Panc1 (cell line): ENCODE measurements at regions not wholly inside any gene's neighbourhood (a gene's known extent, or its start where the extent isn't known, plus 50 kb on each side); places are given as distances from the start of the nearest gene placed in this dataset.

Experiments
- ATAC-seq: fragments of 200-7000 bp; cut with Tn5 transposase; 2 replicates; pipeline ENCODE4 v1.9.1; 2020; ENCODE audit warnings: mild to moderate bottlenecking, moderate library complexity
- BruUV-seq: library from RNA; stranded (reverse); fragments of 400-500 nt; replicated peaks from 2 replicates; lab custom pipeline; 2021; lab: Mats Ljungman, UMichigan
- CTCF ChIA-PET: fragments of 300-600 bp; sonication (Branson Sonifier 250); formaldehyde crosslinking; loops from one replicate; lab custom pipeline; 2022; ENCODE audit warnings: antibody characterized with exemption; lab: Charles Lee
- POLR2A ChIA-PET: fragments of 300-600 bp; sonication (Branson Sonifier 250); formaldehyde crosslinking; loops from one replicate; lab custom pipeline; 2022; ENCODE audit warnings: antibody characterized with exemption; lab: Charles Lee
- DNase-seq: peaks from one replicate; pipeline ENCODE4 v3.0.0-alpha.2; 2010; ENCODE audit warnings: low read depth, low spot score
- H3K27ac ChIP-seq: 2 replicates; pipeline ENCODE4 v1.5.1; 2011; ENCODE audit warnings: mild to moderate bottlenecking, low read length, inconsistent platforms
- H3K27me3 ChIP-seq: fragments of 200-500 bp; sonication (Bioruptor generic); 2 replicates; pipeline ENCODE4 v1.6.0; 2014; ENCODE audit warnings: low read length, inconsistent platforms; ENCODE audit not compliant: control insufficient read depth, insufficient read depth
- H3K36me3 ChIP-seq: fragments of 200-500 bp; sonication (Bioruptor generic); 2 replicates; pipeline ENCODE4 v1.5.1; 2014; ENCODE audit warnings: inconsistent platforms, mild to moderate bottlenecking, low read length, moderate library complexity; ENCODE audit not compliant: control insufficient read depth, insufficient read depth
- H3K4me1 ChIP-seq: 2 replicates; pipeline ENCODE4 v1.5.1; 2011; ENCODE audit warnings: inconsistent platforms, mild to moderate bottlenecking, low read length, moderate library complexity; ENCODE audit not compliant: control insufficient read depth, insufficient read depth
- H3K4me3 ChIP-seq, 2 experiments: 2 replicates each; pipeline ENCODE4 v1.5.1; 2011 to 2012; ENCODE audit warnings: low read depth in 2 of 2, low read length in 2 of 2, mild to moderate bottlenecking in 2 of 2, inconsistent platforms in 1 of 2, moderate library complexity in 1 of 2
- H3K9me3 ChIP-seq: fragments of 200-500 bp; sonication (Bioruptor generic); 2 replicates; pipeline ENCODE4 v1.5.1; 2014; ENCODE audit warnings: low read depth, mild to moderate bottlenecking, inconsistent platforms, low read length, moderate library complexity; ENCODE audit not compliant: control insufficient read depth, insufficient read depth
- CTCF ChIP-seq: fragments of 450-650 bp; IDR thresholded peaks from 2 replicates; pipeline ENCODE4 v1.5.1; 2017; ENCODE audit warnings: mild to moderate bottlenecking
- POLR2AphosphoS5 ChIP-seq: IDR thresholded peaks from 2 replicates; pipeline ENCODE4 v1.6.1; 2012; ENCODE audit warnings: mild to moderate bottlenecking, low read depth, low read length, moderate library complexity
- SIN3A ChIP-seq: IDR thresholded peaks from 2 replicates; pipeline ENCODE4 v1.6.1; 2012; ENCODE audit warnings: low read depth, mild to moderate bottlenecking, low read length, moderate library complexity, borderline replicate concordance; ENCODE audit not compliant: insufficient read depth
- TCF7L2 ChIP-seq: IDR thresholded peaks from 2 replicates; pipeline ENCODE4 v1.6.1; 2011; ENCODE audit warnings: mild to moderate bottlenecking, low read depth, low read length, inconsistent platforms
- in situ Hi-C: cut with HindIII; loops from 2 replicates; pipeline ENCODE4 v1.10.0; 2016; ENCODE audit warnings: low sequenced_read_pairs, low pct_unique_long_range_greater_than_20kb
- intact Hi-C: fragments of 100-400 bp; cut with micrococcal nuclease; formaldehyde crosslinking; loops from one replicate; pipeline ENCODE4 v1.10.0; 2022; ENCODE audit not compliant: unreplicated experiment
- TF ChIP-seq, protein P1 (sequence below), 2 experiments: IDR thresholded peaks; 2 replicates each; pipeline ENCODE4 v1.6.1; 2011 to 2012; ENCODE audit warnings: low read depth in 2 of 2, control low read depth in 1 of 2, low read length in 1 of 2, mild to moderate bottlenecking in 1 of 2, moderate library complexity in 1 of 2; ENCODE audit not compliant: insufficient read depth in 1 of 2

- POLR2A ChIA-PET = no interaction called here
Observed at GRCh38 chr12:93102312-93102711, 173.2 kb upstream of the EEA1 start.

DNA sequence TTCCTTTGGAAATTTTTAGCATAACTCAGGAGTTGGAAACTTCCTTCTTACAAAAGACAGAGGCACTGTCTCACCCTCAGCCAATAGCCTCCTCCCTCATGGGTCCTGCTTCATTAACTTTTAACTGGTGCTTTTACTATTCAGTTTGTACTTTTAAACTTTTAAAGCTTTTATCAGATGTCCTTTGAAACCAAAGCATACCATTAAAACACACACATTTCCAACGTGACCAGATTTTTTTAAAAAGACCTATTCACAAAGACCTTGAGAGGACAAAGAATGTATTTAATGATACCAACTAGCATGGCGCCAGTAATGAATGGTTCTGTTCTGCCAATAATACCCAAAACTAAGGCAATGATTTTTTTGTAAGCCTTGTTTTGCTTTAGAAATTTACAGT lies 173.6 kb upstream of the EEA1 start:
- Histone ChIP-seq H3K27ac (no peak overlapping the region), H3K4me3 (no peak overlapping the region), H3K9me3 (no peaks in the 10 kb centered on the region), H3K36me3 (no peaks in the 10 kb centered on the region), H3K4me1 (no peaks in the 10 kb centered on the region), H3K27me3 (no peaks in the 10 kb centered on the region)
- POLR2A ChIA-PET = no interaction called here
- ATAC-seq (no peak), DNase-seq (no peak)
- intact Hi-C loops = no loop called here
- TF ChIP-seq, protein P1, sequence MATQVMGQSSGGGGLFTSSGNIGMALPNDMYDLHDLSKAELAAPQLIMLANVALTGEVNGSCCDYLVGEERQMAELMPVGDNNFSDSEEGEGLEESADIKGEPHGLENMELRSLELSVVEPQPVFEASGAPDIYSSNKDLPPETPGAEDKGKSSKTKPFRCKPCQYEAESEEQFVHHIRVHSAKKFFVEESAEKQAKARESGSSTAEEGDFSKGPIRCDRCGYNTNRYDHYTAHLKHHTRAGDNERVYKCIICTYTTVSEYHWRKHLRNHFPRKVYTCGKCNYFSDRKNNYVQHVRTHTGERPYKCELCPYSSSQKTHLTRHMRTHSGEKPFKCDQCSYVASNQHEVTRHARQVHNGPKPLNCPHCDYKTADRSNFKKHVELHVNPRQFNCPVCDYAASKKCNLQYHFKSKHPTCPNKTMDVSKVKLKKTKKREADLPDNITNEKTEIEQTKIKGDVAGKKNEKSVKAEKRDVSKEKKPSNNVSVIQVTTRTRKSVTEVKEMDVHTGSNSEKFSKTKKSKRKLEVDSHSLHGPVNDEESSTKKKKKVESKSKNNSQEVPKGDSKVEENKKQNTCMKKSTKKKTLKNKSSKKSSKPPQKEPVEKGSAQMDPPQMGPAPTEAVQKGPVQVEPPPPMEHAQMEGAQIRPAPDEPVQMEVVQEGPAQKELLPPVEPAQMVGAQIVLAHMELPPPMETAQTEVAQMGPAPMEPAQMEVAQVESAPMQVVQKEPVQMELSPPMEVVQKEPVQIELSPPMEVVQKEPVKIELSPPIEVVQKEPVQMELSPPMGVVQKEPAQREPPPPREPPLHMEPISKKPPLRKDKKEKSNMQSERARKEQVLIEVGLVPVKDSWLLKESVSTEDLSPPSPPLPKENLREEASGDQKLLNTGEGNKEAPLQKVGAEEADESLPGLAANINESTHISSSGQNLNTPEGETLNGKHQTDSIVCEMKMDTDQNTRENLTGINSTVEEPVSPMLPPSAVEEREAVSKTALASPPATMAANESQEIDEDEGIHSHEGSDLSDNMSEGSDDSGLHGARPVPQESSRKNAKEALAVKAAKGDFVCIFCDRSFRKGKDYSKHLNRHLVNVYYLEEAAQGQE (IDR thresholded peaks at IDR 0.05; ENCODE audit: insufficient read depth in 1 of 2, low read depth in 2 of 2, low read length in 1 of 2) = no peak
- TF ChIP-seq POLR2AphosphoS5 (no peak), TCF7L2 (no peak), CTCF (no peak)
- CTCF ChIA-PET = no interaction called here
- in situ Hi-C loops = no loop called here
- BruUV-seq = no TSS peak

More at GRCh38 chr12:93102312-93102711, 173.2 kb upstream of the EEA1 start:
- Histone ChIP-seq H3K4me1 (no peaks in the 10 kb centered on the region), H3K4me3 (no peak overlapping the region), H3K9me3 (no peaks in the 10 kb centered on the region), H3K36me3 (no peaks in the 10 kb centered on the region), H3K27me3 (no peaks in the 10 kb centered on the region), H3K27ac (no peak overlapping the region)
- in situ Hi-C loops = no loop called here
- CTCF ChIA-PET = no interaction called here
- no peak for DNase-seq
- intact Hi-C loops = no loop called here
- ATAC-seq = no peak
- TF ChIP-seq POLR2AphosphoS5 (no peak), SIN3A (no peak), TCF7L2 (no peak), CTCF (no peak)
- TF ChIP-seq, protein P1 (IDR thresholded peaks at IDR 0.05; ENCODE audit: insufficient read depth in 1 of 2, low read depth in 2 of 2, low read length in 1 of 2) = no peak
- BruUV-seq = no TSS peak
